Smooth muscle cell (in vitro differentiated cells): ENCODE measurements at regions not wholly inside any gene's neighbourhood (a gene's known extent, or its start where the extent isn't known, plus 50 kb on each side); places are given as distances from the start of the nearest gene placed in this dataset.

Experiments
- DNase-seq: peaks from one replicate; lab custom pipeline; 2025; ENCODE audit not compliant: unreplicated experiment; lab: John Stamatoyannopoulos, UW
- H2AFZ ChIP-seq: fragments of 200-600 bp; sonication (generic); 2 replicates; pipeline ENCODE4 v1.6.0; 2016; ENCODE audit warnings: antibody characterized with exemption, low read depth, mild to moderate bottlenecking
- H3F3A ChIP-seq: fragments of 200-600 bp; sonication (generic); 2 replicates; pipeline ENCODE4 v1.6.0; 2017; ENCODE audit warnings: antibody characterized with exemption, low read depth
- H3K27ac ChIP-seq: fragments of 200-600 bp; sonication (generic); 2 replicates; pipeline ENCODE4 v1.5.1; 2016; ENCODE audit warnings: low read depth, mild to moderate bottlenecking
- H3K27me3 ChIP-seq: fragments of 200-600 bp; sonication (generic); 2 replicates; pipeline ENCODE4 v1.6.1; 2016; ENCODE audit warnings: low read depth, mild to moderate bottlenecking
- H3K36me3 ChIP-seq: fragments of 200-600 bp; sonication (generic); 2 replicates; pipeline ENCODE4 v1.5.1; 2016; ENCODE audit warnings: low read depth
- H3K4me1 ChIP-seq: fragments of 200-600 bp; sonication (generic); 2 replicates; pipeline ENCODE4 v1.5.1; 2016; ENCODE audit warnings: low read depth
- H3K4me2 ChIP-seq: fragments of 200-600 bp; sonication (generic); 2 replicates; pipeline ENCODE4 v1.6.0; 2016; ENCODE audit warnings: mild to moderate bottlenecking
- H3K4me3 ChIP-seq: fragments of 200-600 bp; sonication (generic); 2 replicates; pipeline ENCODE4 v1.5.1; 2016; ENCODE audit warnings: mild to moderate bottlenecking
- H3K79me2 ChIP-seq: fragments of 200-600 bp; sonication (generic); 2 replicates; pipeline ENCODE4 v1.6.0; 2016; ENCODE audit warnings: low read depth, mild to moderate bottlenecking
- H3K9ac ChIP-seq: fragments of 200-600 bp; sonication (generic); 2 replicates; pipeline ENCODE4 v1.6.0; 2016; ENCODE audit warnings: low read depth
- H3K9me3 ChIP-seq: fragments of 200-600 bp; sonication (generic); replicated peaks from 2 replicates; pipeline ENCODE4 v1.5.1; 2016; ENCODE audit warnings: low read depth
- H4K20me1 ChIP-seq: fragments of 200-600 bp; sonication (generic); 2 replicates; pipeline ENCODE4 v1.6.0; 2016; ENCODE audit warnings: low read depth
- CTCF ChIP-seq: fragments of 200-600 bp; sonication (generic); IDR thresholded peaks from 2 replicates; pipeline ENCODE4 v1.5.1; 2017; ENCODE audit warnings: borderline replicate concordance, mild to moderate bottlenecking, antibody characterized with exemption; ENCODE audit not compliant: insufficient read depth, poor library complexity, severe bottlenecking
- WGBS: methylation state at CpG from one replicate; pipeline ENCODE4 v1.1.7; 2016; ENCODE audit warnings: low lambda C conversion rate; 5-methylcytosine and 5-hydroxymethylcytosine counted together

GRCh38 chr18:47747260-47747795 lies 183.1 kb downstream of the SMAD2 start:
- H4K20me1 ChIP-seq = no peaks in the 10 kb centered on the region
- H3F3A ChIP-seq = no peaks in the 10 kb centered on the region
- 93% methylated on average over 12 of the region's 12 CpGs for WGBS
- no peak overlapping the region for H3K9ac ChIP-seq
- no peaks in the 10 kb centered on the region for H3K9me3 ChIP-seq
- no peaks in the 10 kb centered on the region for H3K36me3 ChIP-seq
- H3K4me2 ChIP-seq = no peak overlapping the region
- no peaks in the 10 kb centered on the region for H3K4me1 ChIP-seq
- H3K27ac ChIP-seq = no peak overlapping the region
- no peak overlapping the region for H2AFZ ChIP-seq
- DNase-seq = no peak
- no peaks in the 10 kb centered on the region for H3K79me2 ChIP-seq
- peaks cover 16% of the 10 kb centered on the region for H3K27me3 ChIP-seq
- H3K4me3 ChIP-seq = no peak overlapping the region
- TF ChIP-seq CTCF = no peak

- H3K79me2 ChIP-seq = no peaks in the 10 kb centered on the region
- WGBS = 89% methylated on average over 4 of the region's 4 CpGs
- H3K4me3 ChIP-seq = no peak overlapping the region
- H4K20me1 ChIP-seq = no peaks in the 10 kb centered on the region
- H3K27ac ChIP-seq = no peak overlapping the region
- no peak for DNase-seq
- no peaks in the 10 kb centered on the region for H3F3A ChIP-seq
- H2AFZ ChIP-seq = no peak overlapping the region
- H3K9me3 ChIP-seq = no peaks in the 10 kb centered on the region
- no peaks in the 10 kb centered on the region for H3K36me3 ChIP-seq
- peaks cover 24% of the 10 kb centered on the region for H3K27me3 ChIP-seq
- no peak overlapping the region for H3K4me2 ChIP-seq
- H3K9ac ChIP-seq = no peak overlapping the region
- H3K4me1 ChIP-seq = no peaks in the 10 kb centered on the region
- no peak for TF ChIP-seq CTCF
Measured at GRCh38 chr18:47746615-47747014, 183.8 kb downstream of the SMAD2 start.

GRCh38 chr18:47745227-47745626 lies 185.2 kb downstream of the SMAD2 start:
- H3F3A ChIP-seq = no peaks in the 10 kb centered on the region
- no peaks in the 10 kb centered on the region for H4K20me1 ChIP-seq
- no peaks in the 10 kb centered on the region for H3K36me3 ChIP-seq
- H3K9me3 ChIP-seq = no peaks in the 10 kb centered on the region
- no peak overlapping the region for H3K4me2 ChIP-seq
- no peak overlapping the region for H3K9ac ChIP-seq
- no peak for DNase-seq
- no peak overlapping the region for H2AFZ ChIP-seq
- H3K27ac ChIP-seq = no peak overlapping the region
- WGBS = 92% methylated on average over 4 of the region's 4 CpGs
- TF ChIP-seq CTCF = no peak
- H3K79me2 ChIP-seq = no peaks in the 10 kb centered on the region
- H3K4me3 ChIP-seq = no peak overlapping the region
- H3K4me1 ChIP-seq = no peaks in the 10 kb centered on the region
- peaks cover 26% of the 10 kb centered on the region for H3K27me3 ChIP-seq

- Histone ChIP-seq H3F3A (no peaks in the 10 kb centered on the region), H3K27ac (no peak overlapping the region), H3K79me2 (no peaks in the 10 kb centered on the region), H3K9ac (no peak overlapping the region), H4K20me1 (no peaks in the 10 kb centered on the region), H3K4me3 (no peak overlapping the region), H3K27me3 (peaks cover 27% of the 10 kb centered on the region), H3K36me3 (no peaks in the 10 kb centered on the region), H2AFZ (no peak overlapping the region), H3K9me3 (no peaks in the 10 kb centered on the region), H3K4me2 (no peak overlapping the region), H3K4me1 (no peaks in the 10 kb centered on the region)
- DNase-seq = no peak
- 93% methylated on average over 4 of the region's 4 CpGs for WGBS
- TF ChIP-seq CTCF = no peak
Measured at GRCh38 chr18:47737956-47738355, 192.5 kb downstream of the SMAD2 start.
